GM23338 (cell line): ENCODE measurements at regions not wholly inside any gene's neighbourhood (a gene's known extent, or its start where the extent isn't known, plus 50 kb on each side); places are given as distances from the start of the nearest gene placed in this dataset.

Source experiments
- ATAC-seq: fragments of 200-7000 bp; cut with Tn5 transposase; 3 replicates; pipeline ENCODE4 v1.9.1; 2020
- DNase-seq: peaks from one replicate; pipeline ENCODE4 v3.0.0-alpha.2; 2015; ENCODE audit warnings: low spot score
- H2AFZ ChIP-seq: fragments of 200-600 bp; sonication (generic); 2 replicates; pipeline ENCODE4 v1.8.0; 2016; ENCODE audit warnings: antibody characterized with exemption, mild to moderate bottlenecking, moderate library complexity
- H3F3A ChIP-seq: fragments of 200-600 bp; sonication (generic); replicated peaks from 2 replicates; pipeline ENCODE4 v1.8.0; 2017; ENCODE audit warnings: antibody characterized with exemption, mixed run types, low read depth
- H3K27ac ChIP-seq: fragments of 200-600 bp; sonication (generic); 2 replicates; pipeline ENCODE4 v1.6.1; 2016; ENCODE audit warnings: low read depth
- H3K27me3 ChIP-seq: fragments of 200-600 bp; sonication (generic); 2 replicates; pipeline ENCODE4 v1.8.0; 2016; ENCODE audit warnings: mild to moderate bottlenecking, mixed run types, moderate library complexity; ENCODE audit not compliant: insufficient read depth
- H3K36me3 ChIP-seq: fragments of 200-600 bp; sonication (generic); 2 replicates; pipeline ENCODE4 v1.8.0; 2016; ENCODE audit warnings: mild to moderate bottlenecking; ENCODE audit not compliant: insufficient read depth
- H3K4me1 ChIP-seq: fragments of 200-600 bp; sonication (generic); 2 replicates; pipeline ENCODE4 v1.8.0; 2016; ENCODE audit warnings: mild to moderate bottlenecking, moderate library complexity; ENCODE audit not compliant: insufficient read depth
- H3K4me2 ChIP-seq: fragments of 200-600 bp; sonication (generic); 2 replicates; pipeline ENCODE4 v1.7.1; 2017; ENCODE audit warnings: mixed run types
- H3K4me3 ChIP-seq: fragments of 200-600 bp; sonication (generic); 2 replicates; pipeline ENCODE4 v1.6.1; 2016; ENCODE audit warnings: mixed run types
- H3K79me2 ChIP-seq: fragments of 200-600 bp; sonication (generic); replicated peaks from 2 replicates; pipeline ENCODE4 v1.8.0; 2017; ENCODE audit warnings: mild to moderate bottlenecking; ENCODE audit not compliant: insufficient read depth
- H3K9me2 ChIP-seq: fragments of 200-600 bp; sonication (generic); 2 replicates; pipeline ENCODE4 v1.8.0; 2017; ENCODE audit not compliant: insufficient read depth
- H4K20me1 ChIP-seq: fragments of 200-600 bp; sonication (generic); replicated peaks from 2 replicates; pipeline ENCODE4 v1.8.0; 2017; ENCODE audit warnings: mild to moderate bottlenecking; ENCODE audit not compliant: insufficient read depth
- H3K27ac Mint-ChIP-seq: 2 replicates; pipeline ENCODE4 v1.8.0; 2020; ENCODE audit warnings: inconsistent platforms, mild to moderate bottlenecking, moderate library complexity, mixed read lengths
- H3K27me3 Mint-ChIP-seq: 3 replicates; pipeline ENCODE4 v1.8.0; 2022; ENCODE audit warnings: low read depth, mild to moderate bottlenecking, moderate library complexity, mixed read lengths, inconsistent platforms; ENCODE audit not compliant: insufficient read depth, poor library complexity
- H3K36me3 Mint-ChIP-seq: 3 replicates; pipeline ENCODE4 v1.8.0; 2021; ENCODE audit warnings: low read depth, mild to moderate bottlenecking, inconsistent platforms, moderate library complexity, mixed read lengths
- H3K4me1 Mint-ChIP-seq: 3 replicates; pipeline ENCODE4 v1.8.0; 2020; ENCODE audit warnings: mild to moderate bottlenecking, inconsistent platforms, mixed read lengths
- H3K4me3 Mint-ChIP-seq: 3 replicates; pipeline ENCODE4 v1.8.0; 2021; ENCODE audit warnings: moderate library complexity, mild to moderate bottlenecking, inconsistent platforms, mixed read lengths
- H3K9me3 Mint-ChIP-seq: 3 replicates; pipeline ENCODE4 v1.8.0; 2020; ENCODE audit warnings: moderate library complexity, mild to moderate bottlenecking, inconsistent platforms, mixed read lengths
- EZH2 ChIP-seq: fragments of 200-600 bp; sonication (generic); IDR thresholded peaks from one replicate; pipeline ENCODE4 v1.8.0; 2017; ENCODE audit warnings: antibody characterized with exemption, mild to moderate bottlenecking, low read depth; ENCODE audit not compliant: unreplicated experiment
- EZH2phosphoT487 ChIP-seq: fragments of 200-600 bp; sonication (generic); IDR thresholded peaks from one replicate; pipeline ENCODE4 v1.8.1; 2018; ENCODE audit warnings: antibody characterized with exemption; ENCODE audit not compliant: unreplicated experiment
- NANOG ChIP-seq: IDR thresholded peaks from 2 replicates; pipeline ENCODE4 v1.6.1; 2016; ENCODE audit warnings: antibody characterized with exemption, borderline replicate concordance
- POLR2AphosphoS5 ChIP-seq: IDR thresholded peaks from 2 replicates; pipeline ENCODE4 v1.6.1; 2016; ENCODE audit warnings: antibody characterized with exemption, low read depth
- REST ChIP-seq: IDR thresholded peaks from one replicate; pipeline ENCODE4 v1.6.1; 2018; ENCODE audit warnings: antibody characterized with exemption; ENCODE audit not compliant: unreplicated experiment
- STAT1 ChIP-seq: IDR thresholded peaks from one replicate; pipeline ENCODE4 v1.6.1; 2016; ENCODE audit warnings: antibody characterized with exemption; ENCODE audit not compliant: unreplicated experiment
- ZNF331 ChIP-seq: fragments of 250-450 bp; sonication (Bioruptor Pico); IDR thresholded peaks from 2 replicates; pipeline ENCODE4 v1.5.0; 2020; ENCODE audit warnings: low read depth, mild to moderate bottlenecking, moderate library complexity
- ZNF462 ChIP-seq: fragments of 250-450 bp; sonication (Bioruptor Pico); IDR thresholded peaks from 2 replicates; pipeline ENCODE4 v1.5.0; 2020; ENCODE audit warnings: mild to moderate bottlenecking, moderate library complexity

- H3K36me3 ChIP-seq, result no peaks in the 10 kb centered on the region
- Mint-ChIP-seq H3K4me1 (no peaks in the 10 kb centered on the region; the same call in 2 of the 3 replicates), H3K27ac (no peak overlapping the region), H3K9me3 (peaks cover 6% of the 10 kb centered on the region; the same call in 1 of the 3 replicates), H3K4me3 (no peak overlapping the region), H3K36me3 (peaks cover 4% of the 10 kb centered on the region; the same call in 2 of the 3 replicates), H3K27me3 (peaks cover 2% of the 10 kb centered on the region)
- TF ChIP-seq EZH2phosphoT487 (no peak), POLR2AphosphoS5 (no peak), ZNF331 (CRISPR knock-in tag) (no peak), REST (no peak), STAT1 (no peak), NANOG (no peak), ZNF462 (CRISPR knock-in tag) (no peak), EZH2 (no peak)
- no peaks in the 10 kb centered on the region for H3K9me2 ChIP-seq
- no peak overlapping the region for H3K4me2 ChIP-seq
- H3K27ac ChIP-seq, result no peak overlapping the region
- peak; percentile 13 for DNase-seq
- H3K79me2 ChIP-seq, result no peaks in the 10 kb centered on the region
- H2AFZ ChIP-seq, result peak overlapping the region; percentile 84; the same call in 1 of the 2 replicates
- no peaks in the 10 kb centered on the region for H3K27me3 ChIP-seq
- peak; percentile 89 for ATAC-seq
- H3F3A ChIP-seq, result no peaks in the 10 kb centered on the region
- no peaks in the 10 kb centered on the region for H3K4me1 ChIP-seq
- H3K4me3 ChIP-seq, result no peak overlapping the region
- H4K20me1 ChIP-seq, result no peaks in the 10 kb centered on the region
These were observed 197.1 kb downstream of the MED10 start for GRCh38 chr5:6181147-6181729.
